Fibroblast of lung (primary cell): ENCODE measurements at regions not wholly inside any gene's neighbourhood (a gene's known extent, or its start where the extent isn't known, plus 50 kb on each side); places are given as distances from the start of the nearest gene placed in this dataset.
"Not testable (repeated sequence)": the region's sequence is repeated elsewhere in the genome, so short reads cannot be mapped to it uniquely, and the experiment has no call there.

Experiments
- EZH2 ChIP-seq: IDR thresholded peaks from 2 replicates; pipeline ENCODE4 v1.5.1; 2012; ENCODE audit warnings: low read length, control low read depth, mild to moderate bottlenecking; ENCODE audit errors: missing control alignments
- TF ChIP-seq, protein P1 (sequence below), 2 donors: IDR thresholded peaks in 1 of 2; conservative IDR thresholded peaks in 1 of 2; 1 replicate in 1 of 2; 2 replicates in 1 of 2; pipeline ENCODE4 v1.5.1; 2011 to 2012; ENCODE audit warnings: low read length in 2 of 2, control low read depth in 1 of 2, inconsistent platforms in 1 of 2, low read depth in 1 of 2, mild to moderate bottlenecking in 1 of 2

DNA sequence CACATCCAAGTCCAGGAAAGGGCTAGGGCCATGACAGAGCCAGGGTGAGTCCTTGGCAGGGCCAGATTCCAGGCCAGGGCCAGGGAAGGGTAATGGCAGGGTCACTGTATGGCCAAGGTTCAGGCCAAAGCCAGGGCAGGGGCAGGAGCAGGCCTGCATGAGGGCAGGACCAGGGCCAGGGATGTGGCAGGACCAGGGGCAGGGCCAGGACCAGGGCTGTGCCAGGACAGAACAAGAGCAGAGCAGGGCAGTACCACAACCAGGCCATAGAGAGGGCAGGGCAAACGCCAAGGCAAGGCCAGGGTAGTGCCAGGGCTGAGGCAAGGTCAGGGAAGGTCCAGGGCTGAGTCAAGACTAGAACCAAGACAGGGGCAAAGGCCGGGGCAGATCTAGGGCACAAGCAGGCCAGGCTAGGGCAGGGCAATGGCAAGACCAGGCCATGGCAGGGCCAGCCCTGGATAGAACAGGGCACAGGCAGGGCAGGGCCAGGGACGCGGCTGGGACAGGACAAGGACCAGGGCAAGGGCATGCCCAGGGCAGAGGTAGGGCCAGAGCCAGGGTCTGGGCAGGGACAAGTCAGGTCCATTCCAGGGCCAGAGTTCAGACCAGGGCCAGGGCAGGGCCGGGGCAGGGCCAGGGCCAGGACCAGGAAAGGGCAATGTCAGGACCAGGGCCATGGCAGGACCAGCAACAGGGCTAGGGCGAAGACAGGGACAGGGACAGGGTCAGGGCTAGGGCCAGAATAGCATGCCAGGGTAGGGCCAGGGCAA is 154.8 kb downstream of the LIPI start:
- not testable (repeated sequence) for TF ChIP-seq EZH2
- TF ChIP-seq, protein P1, sequence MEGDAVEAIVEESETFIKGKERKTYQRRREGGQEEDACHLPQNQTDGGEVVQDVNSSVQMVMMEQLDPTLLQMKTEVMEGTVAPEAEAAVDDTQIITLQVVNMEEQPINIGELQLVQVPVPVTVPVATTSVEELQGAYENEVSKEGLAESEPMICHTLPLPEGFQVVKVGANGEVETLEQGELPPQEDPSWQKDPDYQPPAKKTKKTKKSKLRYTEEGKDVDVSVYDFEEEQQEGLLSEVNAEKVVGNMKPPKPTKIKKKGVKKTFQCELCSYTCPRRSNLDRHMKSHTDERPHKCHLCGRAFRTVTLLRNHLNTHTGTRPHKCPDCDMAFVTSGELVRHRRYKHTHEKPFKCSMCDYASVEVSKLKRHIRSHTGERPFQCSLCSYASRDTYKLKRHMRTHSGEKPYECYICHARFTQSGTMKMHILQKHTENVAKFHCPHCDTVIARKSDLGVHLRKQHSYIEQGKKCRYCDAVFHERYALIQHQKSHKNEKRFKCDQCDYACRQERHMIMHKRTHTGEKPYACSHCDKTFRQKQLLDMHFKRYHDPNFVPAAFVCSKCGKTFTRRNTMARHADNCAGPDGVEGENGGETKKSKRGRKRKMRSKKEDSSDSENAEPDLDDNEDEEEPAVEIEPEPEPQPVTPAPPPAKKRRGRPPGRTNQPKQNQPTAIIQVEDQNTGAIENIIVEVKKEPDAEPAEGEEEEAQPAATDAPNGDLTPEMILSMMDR (conservative IDR thresholded peaks at IDR 0.05 in 1 of 2, IDR thresholded peaks at IDR 0.05 in 1 of 2; ENCODE audit: low read depth in 1 of 2, low read length in 2 of 2), result not testable (repeated sequence)
